ENCODE measurements at regions not wholly inside any gene's neighbourhood (a gene's known extent, or its start where the extent isn't known, plus 50 kb on each side); places are given as distances from the start of the nearest gene placed in this dataset.
"Not testable (repeated sequence)": the region's sequence is repeated elsewhere in the genome, so short reads cannot be mapped to it uniquely, and the experiment has no call there.

- no peak overlapping the region for H3K4me3 ChIP-seq (ENCODE audit: low read depth, low read length)
- TF ChIP-seq CTCF (IDR thresholded peaks at IDR 0.05; ENCODE audit: low read depth, low read length), result no peak
Measured at GRCh38 chr5:12985142-12985541, 959.3 kb downstream of the DNAH5 start.

- TF ChIP-seq CTCF (IDR thresholded peaks at IDR 0.05; ENCODE audit: low read depth, low read length), result no peak
- no peak overlapping the region for H3K4me3 ChIP-seq (ENCODE audit: low read depth, low read length)
Measured at GRCh38 chr5:12974856-12975255, 969.6 kb downstream of the DNAH5 start.

GRCh38 chr5:12965804-12966203, 978.7 kb downstream of the DNAH5 start:
- TF ChIP-seq CTCF (IDR thresholded peaks at IDR 0.05; ENCODE audit: low read depth, low read length), result no peak
- no peak overlapping the region for H3K4me3 ChIP-seq (ENCODE audit: low read depth, low read length)

GRCh38 chr5:12959713-12960112, 984.8 kb downstream of the DNAH5 start:
- no peak for TF ChIP-seq CTCF (IDR thresholded peaks at IDR 0.05; ENCODE audit: low read depth, low read length)
- H3K4me3 ChIP-seq (ENCODE audit: low read depth, low read length), result no peak overlapping the region

GRCh38 chr5:12952409-12952808, 992.1 kb downstream of the DNAH5 start:
- TF ChIP-seq CTCF (IDR thresholded peaks at IDR 0.05; ENCODE audit: low read depth, low read length), result no peak
- no peak overlapping the region for H3K4me3 ChIP-seq (ENCODE audit: low read depth, low read length)

- no peak overlapping the region for H3K4me3 ChIP-seq (ENCODE audit: low read depth, low read length)
- TF ChIP-seq CTCF (IDR thresholded peaks at IDR 0.05; ENCODE audit: low read depth, low read length), result no peak
Measured at GRCh38 chr5:12951846-12952245, 992.6 kb downstream of the DNAH5 start.

GRCh38 chr5:12947379-12947778, 997.1 kb downstream of the DNAH5 start:
- H3K4me3 ChIP-seq (ENCODE audit: low read depth, low read length), result no peak overlapping the region
- TF ChIP-seq CTCF (IDR thresholded peaks at IDR 0.05; ENCODE audit: low read depth, low read length), result no peak

- H3K4me3 ChIP-seq (ENCODE audit: low read depth, low read length), result not testable (repeated sequence)
Measured at GRCh38 chr5:12945477-12945876, 999.0 kb downstream of the DNAH5 start.
